DOHH2 (cell line): ENCODE measurements at regions not wholly inside any gene's neighbourhood (a gene's known extent, or its start where the extent isn't known, plus 50 kb on each side); places are given as distances from the start of the nearest gene placed in this dataset.

Experiments used
- CTCF ChIP-seq: fragments of 200-600 bp; sonication (generic); IDR thresholded peaks from one replicate; pipeline ENCODE4 v1.5.1; 2014; ENCODE audit warnings: antibody characterized with exemption, mild to moderate bottlenecking, low read depth, low read length; ENCODE audit not compliant: poor library complexity, severe bottlenecking
- EZH2phosphoT487 ChIP-seq: fragments of 200-600 bp; sonication (generic); IDR thresholded peaks from 2 replicates; pipeline ENCODE4 v1.6.1; 2017; ENCODE audit warnings: borderline replicate concordance, mild to moderate bottlenecking, antibody characterized with exemption, low read length, moderate library complexity, mixed read lengths

- TF ChIP-seq CTCF (no peak), EZH2phosphoT487 (no peak)
Measured at GRCh38 chr20:50325651-50326050, 135.0 kb downstream of the CEBPB start.
